DMS53 treated with DMSO at 0.1 percent for 48 hours (cell line): ENCODE measurements at regions not wholly inside any gene's neighbourhood (a gene's known extent, or its start where the extent isn't known, plus 50 kb on each side); places are given as distances from the start of the nearest gene placed in this dataset.

ENCODE experiments used
- DNase-seq: peaks from one replicate; lab custom pipeline; 2025; ENCODE audit not compliant: unreplicated experiment; lab: John Stamatoyannopoulos, UW

DNA sequence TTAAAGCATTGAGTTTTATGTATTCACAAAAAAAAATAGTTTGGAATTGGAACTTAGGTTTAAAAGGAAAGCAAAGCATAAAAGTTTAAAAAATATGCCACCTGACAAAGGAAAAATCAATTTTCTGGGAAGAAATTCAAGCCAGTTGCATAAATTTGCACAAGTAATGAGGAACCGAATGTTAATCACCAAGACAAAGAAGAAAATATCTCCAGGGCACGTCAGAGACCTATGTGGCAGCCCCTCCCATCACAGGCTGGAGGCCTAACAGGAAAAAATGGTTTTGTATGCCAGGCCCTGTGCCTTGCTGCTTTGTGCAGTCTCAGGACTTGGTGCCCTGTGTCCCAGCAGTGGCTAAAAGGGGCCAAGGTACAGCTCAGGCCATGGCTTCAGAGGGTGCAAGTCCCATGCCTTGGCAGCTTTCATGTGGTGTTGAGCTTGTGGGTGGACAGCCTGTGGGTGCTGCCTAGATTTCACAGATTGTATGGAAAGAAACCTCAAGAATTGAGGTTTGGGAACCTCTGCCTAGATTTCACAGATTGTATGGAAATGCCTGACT is 767.2 kb upstream of the SLC10A2 start:
- DNase-seq = no peak

GRCh38 chr13:103815619-103816018 is 749.4 kb upstream of the SLC10A2 start:
- no peak for DNase-seq

DNA sequence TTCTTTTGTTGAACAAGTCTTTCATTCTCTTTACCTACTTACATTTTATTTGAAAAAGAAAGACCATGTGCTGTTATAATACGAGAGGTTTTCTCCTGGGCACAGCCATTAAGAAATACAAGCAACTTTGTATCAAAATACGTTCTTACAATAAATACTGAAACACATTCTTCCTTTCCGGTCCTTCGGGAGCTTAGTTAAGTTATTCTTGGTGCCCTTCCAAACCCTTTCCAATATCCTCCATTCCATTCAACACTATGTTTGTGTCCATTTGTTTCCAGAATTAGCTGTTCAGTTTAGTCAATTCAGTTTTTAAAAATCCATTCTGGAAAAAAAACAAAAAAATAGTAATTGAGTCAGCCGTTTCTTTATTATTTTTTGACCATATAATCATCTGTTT is 746.8 kb upstream of the SLC10A2 start:
- DNase-seq = no peak

- no peak for DNase-seq
Measured at GRCh38 chr13:103812558-103812957, 746.3 kb upstream of the SLC10A2 start.

DNA sequence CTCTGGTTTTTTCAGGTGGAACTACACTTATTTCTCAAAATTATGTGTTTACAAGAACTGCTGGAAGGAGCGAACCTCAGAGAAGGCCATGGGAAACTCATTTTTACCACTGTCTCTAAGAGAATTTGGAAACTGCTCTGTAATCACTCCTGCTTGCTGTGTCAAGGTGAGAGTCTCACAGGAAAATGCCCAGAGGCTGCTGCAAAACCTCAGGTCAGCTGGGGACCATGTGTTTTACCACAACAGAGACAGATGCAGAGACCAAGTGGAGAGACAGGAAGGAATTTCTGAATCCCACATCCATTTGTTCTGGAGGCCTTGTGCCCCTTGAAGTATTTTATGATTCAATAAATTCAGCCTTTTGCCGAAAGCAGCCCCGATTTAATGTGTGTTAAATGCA is 743.8 kb upstream of the SLC10A2 start:
- DNase-seq = no peak

- DNase-seq = no peak
Measured at GRCh38 chr13:103805771-103806170, 739.6 kb upstream of the SLC10A2 start.

DNA sequence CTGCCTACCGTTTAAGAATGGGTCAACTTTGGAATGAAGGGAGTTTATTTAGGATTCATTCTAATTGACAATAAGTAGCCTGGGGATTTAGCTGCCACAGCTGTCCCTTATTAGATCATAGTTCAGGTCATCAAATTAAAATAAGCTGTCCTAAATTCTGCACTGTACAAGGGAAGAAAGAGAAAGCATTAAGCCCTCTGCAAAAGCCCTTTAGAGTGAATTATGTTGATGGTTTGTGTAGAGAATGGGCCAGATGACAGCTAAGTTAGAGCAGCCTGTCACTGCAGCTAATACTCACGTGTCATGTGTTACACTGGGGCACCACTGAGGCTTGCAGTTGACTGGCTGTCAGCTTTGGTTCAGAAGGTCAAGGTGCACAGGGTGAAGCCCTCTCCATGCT is 737.1 kb upstream of the SLC10A2 start:
- no peak for DNase-seq

- no peak for DNase-seq
Measured at GRCh38 chr13:103799028-103799427, 732.8 kb upstream of the SLC10A2 start.

DNA sequence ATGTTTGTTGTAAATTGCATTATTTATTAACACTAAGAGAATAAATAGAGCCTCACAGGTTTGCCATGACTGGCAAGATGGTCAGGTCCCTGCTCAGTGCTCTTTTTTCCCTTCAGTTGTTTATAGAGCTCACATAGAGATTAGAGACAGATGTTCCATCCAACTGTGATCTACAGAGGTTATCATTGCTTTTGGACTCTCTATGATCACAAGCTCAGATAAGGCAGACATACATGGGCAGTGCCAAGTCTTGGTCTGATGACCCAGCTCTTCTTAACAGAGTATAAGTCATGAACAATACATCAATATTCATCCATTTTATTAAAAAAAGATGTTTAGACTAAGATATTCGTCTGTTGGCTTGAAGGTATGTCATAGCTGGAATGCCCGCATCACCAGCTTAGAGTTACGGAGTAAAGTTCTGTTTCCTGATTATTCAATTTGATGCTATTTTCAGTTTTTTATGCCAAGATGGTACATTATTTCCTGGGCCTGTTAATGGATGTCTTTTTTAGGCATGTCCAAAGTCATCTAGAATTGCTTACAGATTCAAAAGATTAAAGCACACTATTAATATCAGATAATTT is 729.8 kb upstream of the SLC10A2 start:
- DNase-seq = no peak

DNA sequence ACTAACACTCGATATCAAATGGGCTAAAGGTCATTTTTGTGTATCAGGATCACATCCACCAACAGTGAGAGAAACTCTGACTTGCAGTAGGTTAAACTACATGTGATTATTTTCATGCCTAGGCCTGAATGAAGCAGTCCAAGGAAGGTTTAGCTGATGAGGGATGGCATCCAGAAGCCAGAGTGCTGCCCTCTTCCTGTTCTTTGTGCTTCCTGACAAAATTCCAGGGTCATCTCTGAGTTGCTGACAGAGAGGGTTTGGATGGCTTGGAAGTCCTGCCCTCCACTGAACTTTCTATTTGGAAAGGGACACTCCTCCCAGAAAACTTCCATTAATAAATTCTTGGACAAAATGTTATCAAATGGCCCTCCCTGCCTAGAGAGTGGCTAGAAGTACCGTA is 728.3 kb upstream of the SLC10A2 start:
- DNase-seq = no peak

DNA sequence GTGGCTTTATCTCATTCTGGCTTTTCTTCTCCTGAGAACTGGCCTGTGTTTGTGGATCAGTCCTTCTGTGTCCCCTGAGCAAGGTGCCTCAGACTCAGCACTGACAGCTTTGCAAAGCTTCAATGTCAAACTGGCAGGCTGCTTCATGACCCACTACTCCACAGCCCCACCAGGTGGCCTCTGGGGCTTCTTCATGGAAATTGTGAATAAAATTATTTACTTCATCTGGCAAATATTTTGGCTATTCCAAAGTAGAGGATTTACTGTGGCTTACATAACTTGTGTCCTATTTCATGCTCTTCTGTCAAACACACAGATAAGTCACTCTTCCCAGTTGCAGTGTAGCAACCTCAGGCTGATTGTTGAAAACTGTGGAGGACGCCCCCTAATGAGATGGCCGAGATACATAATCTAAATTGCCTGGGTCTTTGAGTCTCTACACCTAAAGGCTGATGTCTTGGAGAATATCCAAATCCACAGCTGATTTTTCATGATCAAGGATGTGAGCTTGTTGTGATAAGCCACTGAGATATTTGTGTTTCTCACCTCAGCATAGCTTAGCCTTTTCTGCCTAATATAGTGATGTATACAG is 721.9 kb upstream of the SLC10A2 start:
- no peak for DNase-seq

- DNase-seq = no peak
Measured at GRCh38 chr13:103772576-103772975, 706.4 kb upstream of the SLC10A2 start.

- DNase-seq = no peak
Measured at GRCh38 chr13:103762523-103762922, 696.3 kb upstream of the SLC10A2 start.

DNA sequence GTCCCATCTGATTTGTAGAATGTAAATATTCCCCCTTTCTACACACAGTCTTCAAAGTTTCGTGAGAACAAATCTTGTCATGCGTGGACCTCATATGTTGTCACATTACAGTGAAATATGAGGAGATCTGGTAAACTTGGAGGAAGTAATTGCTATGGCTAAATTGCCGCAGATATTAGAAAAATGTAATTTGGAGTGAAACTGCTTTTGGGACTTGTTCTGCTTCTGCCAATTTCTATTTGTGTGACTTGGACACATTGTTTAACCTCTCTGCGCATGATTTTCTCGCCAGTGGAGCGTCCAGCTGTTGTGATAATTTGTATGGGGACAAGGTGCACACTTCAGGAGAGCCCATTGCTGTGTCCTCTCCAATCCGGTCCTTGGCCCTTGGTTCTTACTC is 693.1 kb upstream of the SLC10A2 start:
- DNase-seq = no peak

DNA sequence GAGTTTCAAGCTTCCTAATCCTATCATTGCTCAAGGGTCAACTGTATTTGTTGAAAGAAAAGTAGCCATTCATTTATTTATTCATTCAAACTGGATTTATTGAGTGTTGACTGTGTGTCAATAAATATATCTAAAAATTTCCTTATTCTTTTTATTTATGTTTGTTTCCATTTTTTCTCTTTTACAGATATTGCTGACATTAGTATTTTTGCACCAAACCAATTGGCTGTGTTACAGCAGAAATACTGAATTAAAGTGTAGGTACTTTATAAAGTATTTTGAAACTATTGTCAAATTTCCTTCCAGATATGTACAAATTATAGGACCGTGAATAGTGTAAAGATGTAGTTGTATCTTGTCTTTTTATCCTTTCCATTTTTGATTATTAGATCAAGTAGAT is 692.0 kb upstream of the SLC10A2 start:
- no peak for DNase-seq

- no peak for DNase-seq
Measured at GRCh38 chr13:103757361-103757760, 691.1 kb upstream of the SLC10A2 start.

GRCh38 chr13:103754783-103755182 is 688.6 kb upstream of the SLC10A2 start:
- no peak for DNase-seq

GRCh38 chr13:103734837-103735236 is 668.6 kb upstream of the SLC10A2 start:
- no peak for DNase-seq

DNA sequence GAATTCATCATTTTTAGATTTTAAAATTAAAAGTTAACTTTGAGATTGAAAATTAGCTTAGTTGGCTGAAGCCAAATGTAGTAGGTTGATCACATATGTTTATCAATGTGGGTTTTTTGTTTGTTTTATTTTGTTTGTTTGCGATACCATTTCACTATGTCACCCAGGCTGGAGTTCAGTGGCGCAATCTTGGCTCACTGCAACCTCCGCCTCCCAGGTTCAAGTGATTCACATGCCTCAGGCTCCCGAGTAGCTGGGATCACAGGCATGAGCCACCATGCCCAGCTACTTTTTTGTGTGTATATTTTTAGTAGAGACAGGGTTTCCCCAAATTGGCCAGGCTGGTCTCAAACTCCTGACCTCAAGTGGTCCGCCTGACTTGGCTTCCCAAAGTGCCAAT is 665.7 kb upstream of the SLC10A2 start:
- no peak for DNase-seq

DNA sequence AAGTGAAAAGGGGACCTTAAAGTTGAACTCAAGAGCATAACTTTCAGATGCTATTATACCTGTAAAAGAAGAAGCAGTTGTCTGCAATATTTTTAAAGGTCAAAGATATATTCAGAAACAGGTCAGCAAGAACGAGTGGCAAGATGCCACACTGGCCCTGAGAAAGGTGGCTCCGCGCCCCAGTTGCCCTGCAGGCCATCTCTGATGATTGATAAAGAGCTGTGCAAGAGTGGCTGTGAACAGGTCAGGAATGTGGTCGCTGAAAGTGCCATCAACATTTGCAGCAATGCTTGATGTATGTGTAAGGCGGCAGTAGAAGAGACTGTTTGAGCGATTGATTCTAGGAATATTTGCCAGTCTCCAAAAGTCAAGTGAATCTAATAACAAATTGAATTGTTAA is 664.2 kb upstream of the SLC10A2 start:
- DNase-seq = no peak

DNA sequence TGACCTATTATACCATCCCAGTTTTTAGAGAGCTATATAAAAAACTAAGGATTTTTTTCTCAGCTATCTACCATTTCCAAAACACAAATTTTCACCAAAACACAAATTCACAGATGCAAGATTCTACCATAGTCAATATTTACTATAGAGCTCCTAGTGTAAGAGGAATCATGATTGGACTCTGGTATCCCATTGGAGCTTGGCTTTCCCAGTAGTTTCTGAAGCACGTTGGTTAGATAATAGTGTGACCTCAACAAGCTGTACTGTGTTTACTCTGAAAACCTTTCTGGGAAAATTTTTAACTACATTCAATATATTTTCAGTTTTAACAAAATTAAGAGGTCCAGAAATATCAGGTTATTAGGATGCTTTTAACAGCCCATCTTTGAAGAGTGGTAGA is 660.6 kb upstream of the SLC10A2 start:
- no peak for DNase-seq

GRCh38 chr13:103716718-103717117 is 650.5 kb upstream of the SLC10A2 start:
- DNase-seq = no peak

GRCh38 chr13:103715335-103715734 is 649.1 kb upstream of the SLC10A2 start:
- no peak for DNase-seq
